ENCODE measurements at regions not wholly inside any gene's neighbourhood (a gene's known extent, or its start where the extent isn't known, plus 50 kb on each side); places are given as distances from the start of the nearest gene placed in this dataset.

DNA sequence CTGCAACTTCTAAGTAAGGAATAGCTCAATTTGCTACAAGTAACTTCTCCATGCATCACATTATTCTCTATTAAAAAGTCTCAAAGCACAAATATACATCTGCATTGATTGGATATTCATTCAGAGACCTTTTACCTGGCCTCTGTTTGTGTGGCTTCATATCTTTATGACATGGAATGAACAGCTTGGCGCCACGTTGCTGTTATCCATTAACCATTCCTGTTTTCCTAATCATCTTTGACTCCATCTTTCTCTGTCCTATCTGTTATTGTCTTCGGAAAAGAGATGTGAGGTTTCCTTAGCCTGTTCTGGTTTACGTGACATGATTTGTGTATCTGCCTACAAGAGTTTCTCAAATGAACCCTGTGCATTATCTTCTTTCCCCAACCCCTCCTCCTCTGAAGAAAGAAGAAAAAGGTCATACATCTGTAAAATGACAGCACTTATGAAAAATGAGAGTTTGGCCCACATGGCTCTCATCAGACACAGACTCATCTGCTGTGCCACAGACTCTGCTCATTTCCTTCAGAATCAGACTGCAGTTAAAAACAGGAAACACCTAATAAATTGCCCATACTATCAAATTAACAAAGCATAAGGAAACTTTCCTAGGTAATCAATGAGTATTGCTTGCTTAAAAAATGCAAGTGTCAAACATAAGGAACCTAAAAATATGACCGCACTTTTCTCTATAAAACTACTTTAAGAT is 347.6 kb upstream of the FAM241A start:
- TF ChIP-seq, protein P1, sequence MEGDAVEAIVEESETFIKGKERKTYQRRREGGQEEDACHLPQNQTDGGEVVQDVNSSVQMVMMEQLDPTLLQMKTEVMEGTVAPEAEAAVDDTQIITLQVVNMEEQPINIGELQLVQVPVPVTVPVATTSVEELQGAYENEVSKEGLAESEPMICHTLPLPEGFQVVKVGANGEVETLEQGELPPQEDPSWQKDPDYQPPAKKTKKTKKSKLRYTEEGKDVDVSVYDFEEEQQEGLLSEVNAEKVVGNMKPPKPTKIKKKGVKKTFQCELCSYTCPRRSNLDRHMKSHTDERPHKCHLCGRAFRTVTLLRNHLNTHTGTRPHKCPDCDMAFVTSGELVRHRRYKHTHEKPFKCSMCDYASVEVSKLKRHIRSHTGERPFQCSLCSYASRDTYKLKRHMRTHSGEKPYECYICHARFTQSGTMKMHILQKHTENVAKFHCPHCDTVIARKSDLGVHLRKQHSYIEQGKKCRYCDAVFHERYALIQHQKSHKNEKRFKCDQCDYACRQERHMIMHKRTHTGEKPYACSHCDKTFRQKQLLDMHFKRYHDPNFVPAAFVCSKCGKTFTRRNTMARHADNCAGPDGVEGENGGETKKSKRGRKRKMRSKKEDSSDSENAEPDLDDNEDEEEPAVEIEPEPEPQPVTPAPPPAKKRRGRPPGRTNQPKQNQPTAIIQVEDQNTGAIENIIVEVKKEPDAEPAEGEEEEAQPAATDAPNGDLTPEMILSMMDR (IDR thresholded peaks at IDR 0.05; ENCODE audit: low read length), result no peak
- TF ChIP-seq EZH2 (optimal IDR thresholded peaks at IDR 0.05; ENCODE audit: low read depth, low read length), result no peak
- no peak for TF ChIP-seq EZH2phosphoT487 (IDR thresholded peaks at IDR 0.05; ENCODE audit: low read length)

All from MM.1S (cell line).